ENCODE measurements at regions not wholly inside any gene's neighbourhood (a gene's known extent, or its start where the extent isn't known, plus 50 kb on each side); places are given as distances from the start of the nearest gene placed in this dataset.

GRCh38 chr13:58906329-58907007, 1257.3 kb downstream of the DIAPH3 start:
- Histone ChIP-seq H3K4me1 (no peaks in the 10 kb centered on the region), H3K9me3 (no peaks in the 10 kb centered on the region), H3K27ac (no peak overlapping the region), H3K27me3 (no peaks in the 10 kb centered on the region), H3K4me3 (no peak overlapping the region), H3K36me3 (no peaks in the 10 kb centered on the region)
- intact Hi-C loops (cut with DNase I) = no loop called here
- 89 to 91% methylated on average over 3 of the region's 3 CpGs for WGBS, 2 donors
- TF ChIP-seq POLR2A (IDR thresholded peaks at IDR 0.05) (no peak), EP300 (IDR thresholded peaks at IDR 0.05) (no peak), POLR2AphosphoS5 (IDR thresholded peaks at IDR 0.05) (no peak), CTCF (IDR thresholded peaks at IDR 0.05) (no peak)
- no peak for DNase-seq

DNA sequence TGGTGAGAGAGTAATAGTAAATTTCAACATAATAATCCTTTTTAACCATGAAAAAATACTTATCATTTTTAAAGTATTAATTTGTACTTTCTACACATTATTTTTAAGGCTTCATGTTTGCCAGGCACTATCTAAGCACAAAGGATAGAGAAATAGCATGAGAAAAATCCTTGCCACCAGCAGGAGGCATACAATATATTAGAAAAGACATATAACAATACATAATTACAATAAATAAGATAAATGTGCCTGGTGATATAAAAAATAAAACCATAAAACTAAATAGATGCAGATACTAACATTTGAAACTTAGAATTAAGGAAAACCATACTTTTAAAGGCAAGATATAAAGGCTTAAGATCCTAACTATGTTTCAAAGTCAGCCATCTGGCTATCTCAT, 1256.4 kb downstream of the DIAPH3 start:
- DNase-seq = no peak
- TF ChIP-seq POLR2A (IDR thresholded peaks at IDR 0.05) (no peak), POLR2AphosphoS5 (IDR thresholded peaks at IDR 0.05) (no peak), CTCF (IDR thresholded peaks at IDR 0.05) (no peak), EP300 (IDR thresholded peaks at IDR 0.05) (no peak)
- H3K9me3 ChIP-seq = no peaks in the 10 kb centered on the region
- H3K27me3 ChIP-seq = no peaks in the 10 kb centered on the region
- no peaks in the 10 kb centered on the region for H3K36me3 ChIP-seq
- no peaks in the 10 kb centered on the region for H3K4me1 ChIP-seq
- intact Hi-C loops (cut with DNase I) = no loop called here
- no peak overlapping the region for H3K27ac ChIP-seq
- no peak overlapping the region for H3K4me3 ChIP-seq

GRCh38 chr13:58908019-58908679, 1255.6 kb downstream of the DIAPH3 start:
- intact Hi-C loops (cut with DNase I) = no loop called here
- Histone ChIP-seq H3K9me3 (no peaks in the 10 kb centered on the region), H3K36me3 (no peaks in the 10 kb centered on the region), H3K27ac (no peak overlapping the region), H3K4me3 (no peak overlapping the region), H3K27me3 (no peaks in the 10 kb centered on the region), H3K4me1 (no peaks in the 10 kb centered on the region)
- no peak for TF ChIP-seq EP300 (IDR thresholded peaks at IDR 0.05)
- no peak for TF ChIP-seq CTCF (IDR thresholded peaks at IDR 0.05)
- TF ChIP-seq POLR2A (IDR thresholded peaks at IDR 0.05) = no peak
- no peak for TF ChIP-seq POLR2AphosphoS5 (IDR thresholded peaks at IDR 0.05)
- DNase-seq = no peak
- 22 to 69% methylated on average over 2 of the region's 2 CpGs for WGBS, 2 donors

DNA sequence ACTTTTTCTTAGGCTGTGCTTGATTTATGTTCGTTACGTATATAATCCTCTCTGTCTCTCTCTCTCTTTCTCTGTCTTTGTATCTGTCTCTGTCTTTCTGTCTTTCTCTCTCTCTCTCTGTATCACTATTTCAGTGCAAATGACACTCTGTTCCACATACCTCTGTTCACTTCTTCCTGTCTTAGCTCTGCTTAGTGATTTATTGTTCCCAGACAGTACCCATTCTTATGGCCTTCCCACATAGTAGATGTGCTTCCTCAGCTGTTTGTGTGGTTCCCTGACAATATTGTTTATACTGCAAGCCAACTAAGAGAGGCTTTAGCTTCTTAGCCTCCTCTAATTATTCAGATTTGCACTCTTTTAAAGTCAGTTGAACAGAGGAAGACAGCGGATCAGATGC, 1244.2 kb downstream of the DIAPH3 start:
- Histone ChIP-seq H3K4me3 (no peak overlapping the region), H3K27ac (no peak overlapping the region), H3K9me3 (no peaks in the 10 kb centered on the region), H3K4me1 (no peaks in the 10 kb centered on the region), H3K27me3 (no peaks in the 10 kb centered on the region), H3K36me3 (no peaks in the 10 kb centered on the region)
- TF ChIP-seq EP300 (IDR thresholded peaks at IDR 0.05) (no peak), POLR2AphosphoS5 (IDR thresholded peaks at IDR 0.05) (no peak), CTCF (IDR thresholded peaks at IDR 0.05) (no peak), POLR2A (IDR thresholded peaks at IDR 0.05) (no peak)
- DNase-seq = no peak
- 84 to 90% methylated on average over 3 of the region's 3 CpGs for WGBS, 2 donors
- intact Hi-C loops (cut with DNase I) = no loop called here

Measured in sigmoid colon (tissue), 6 donors.